HG02852 (cell line): ENCODE measurements at regions not wholly inside any gene's neighbourhood (a gene's known extent, or its start where the extent isn't known, plus 50 kb on each side); places are given as distances from the start of the nearest gene placed in this dataset.
"Not testable (repeated sequence)": the region's sequence is repeated elsewhere in the genome, so short reads cannot be mapped to it uniquely, and the experiment has no call there.

Experiments
- ATAC-seq: cut with Tn5 transposase; IDR thresholded peaks from one replicate; pipeline ENCODE4 v1.9.1; 2021; ENCODE audit warnings: mild to moderate bottlenecking, moderate library complexity; ENCODE audit not compliant: unreplicated experiment

GRCh38 chr12:13518034-13518433, 321.5 kb downstream of the EMP1 start:
- ATAC-seq, result not testable (repeated sequence)

- ATAC-seq, result no peak
These were observed 313.2 kb downstream of the EMP1 start for GRCh38 chr12:13509740-13510139.

GRCh38 chr12:13505636-13506035, 309.1 kb downstream of the EMP1 start:
- no peak for ATAC-seq

GRCh38 chr12:13505224-13505623, 308.7 kb downstream of the EMP1 start:
- no peak for ATAC-seq

GRCh38 chr12:13504736-13505135, 308.2 kb downstream of the EMP1 start:
- no peak for ATAC-seq

- no peak for ATAC-seq
These were observed 307.5 kb downstream of the EMP1 start for GRCh38 chr12:13504074-13504473.

- no peak for ATAC-seq
These were observed 306.7 kb downstream of the EMP1 start for GRCh38 chr12:13503094-13503835.

GRCh38 chr12:13499008-13499407, 302.5 kb downstream of the EMP1 start:
- ATAC-seq, result no peak

- no peak for ATAC-seq
These were observed 299.6 kb downstream of the EMP1 start for GRCh38 chr12:13496111-13496510.

GRCh38 chr12:13489246-13489645, 292.7 kb downstream of the EMP1 start:
- no peak for ATAC-seq

- no peak for ATAC-seq
These were observed 290.8 kb downstream of the EMP1 start for GRCh38 chr12:13487326-13487725.

GRCh38 chr12:13486794-13487193, 290.3 kb downstream of the EMP1 start:
- ATAC-seq, result no peak

GRCh38 chr12:13478650-13479181, 282.2 kb downstream of the EMP1 start:
- no peak for ATAC-seq

- no peak for ATAC-seq
These were observed 277.9 kb downstream of the EMP1 start for GRCh38 chr12:13474381-13474780.

GRCh38 chr12:13472690-13473089, 276.2 kb downstream of the EMP1 start:
- ATAC-seq, result peak; percentile 98

GRCh38 chr12:13471471-13471870, 274.9 kb downstream of the EMP1 start:
- no peak for ATAC-seq

- ATAC-seq, result no peak
These were observed 269.1 kb downstream of the EMP1 start for GRCh38 chr12:13465635-13466034.

- no peak for ATAC-seq
These were observed 266.7 kb downstream of the EMP1 start for GRCh38 chr12:13463189-13463588.

- ATAC-seq, result no peak
These were observed 265.9 kb downstream of the EMP1 start for GRCh38 chr12:13462450-13462849.

GRCh38 chr12:13455778-13456144, 259.2 kb downstream of the EMP1 start:
- no peak for ATAC-seq

- ATAC-seq, result no peak
These were observed 258.7 kb downstream of the EMP1 start for GRCh38 chr12:13454991-13455777.

GRCh38 chr12:13452955-13453570, 256.5 kb downstream of the EMP1 start:
- no peak for ATAC-seq
